Stimulated activated CD8-positive, alpha-beta memory T cell treated with anti-CD3 and anti-CD28 coated beads, Interleukin-7, amount 100 ng/mL, for 1 hour (primary cell): ENCODE measurements at regions not wholly inside any gene's neighbourhood (a gene's known extent, or its start where the extent isn't known, plus 50 kb on each side); places are given as distances from the start of the nearest gene placed in this dataset.

Experiments
- DNase-seq, 2 donors: peaks; one replicate each; pipeline ENCODE4 v3.0.0-alpha.2; 2020; ENCODE audit warnings: low read depth in 2 of 2

DNA sequence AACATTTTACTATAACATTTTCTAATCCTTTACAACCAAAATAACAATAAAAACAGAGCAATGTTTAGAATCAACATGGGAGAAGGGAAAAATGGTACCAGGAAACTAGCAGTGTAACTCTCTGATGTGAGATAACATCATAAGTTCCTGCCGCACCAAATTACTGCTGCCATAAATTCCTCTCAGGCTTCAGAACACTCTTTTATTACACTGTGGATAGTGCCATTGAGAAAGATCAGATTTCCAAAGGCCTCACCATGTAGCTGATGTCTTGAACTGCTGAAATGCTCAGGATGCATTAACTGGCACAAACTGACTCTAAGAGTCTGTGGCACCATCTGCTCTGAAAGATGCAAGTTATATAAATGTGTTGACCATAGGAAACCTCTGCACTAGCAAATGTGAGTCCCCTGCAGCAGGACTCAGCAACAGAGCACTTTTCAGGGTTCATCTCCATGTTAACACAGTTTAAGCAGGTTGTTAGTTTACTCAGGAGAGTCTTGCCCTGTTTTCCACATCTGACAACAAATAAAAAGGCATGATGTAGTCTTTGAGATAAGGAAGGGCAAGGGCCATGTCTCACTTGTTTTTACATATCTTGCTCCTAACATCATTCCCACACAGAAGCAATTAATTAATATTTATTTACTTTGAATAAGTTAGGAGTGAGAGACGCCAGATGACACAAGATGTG lies 218.1 kb downstream of the CETN3 start:
- DNase-seq = no peak

DNA sequence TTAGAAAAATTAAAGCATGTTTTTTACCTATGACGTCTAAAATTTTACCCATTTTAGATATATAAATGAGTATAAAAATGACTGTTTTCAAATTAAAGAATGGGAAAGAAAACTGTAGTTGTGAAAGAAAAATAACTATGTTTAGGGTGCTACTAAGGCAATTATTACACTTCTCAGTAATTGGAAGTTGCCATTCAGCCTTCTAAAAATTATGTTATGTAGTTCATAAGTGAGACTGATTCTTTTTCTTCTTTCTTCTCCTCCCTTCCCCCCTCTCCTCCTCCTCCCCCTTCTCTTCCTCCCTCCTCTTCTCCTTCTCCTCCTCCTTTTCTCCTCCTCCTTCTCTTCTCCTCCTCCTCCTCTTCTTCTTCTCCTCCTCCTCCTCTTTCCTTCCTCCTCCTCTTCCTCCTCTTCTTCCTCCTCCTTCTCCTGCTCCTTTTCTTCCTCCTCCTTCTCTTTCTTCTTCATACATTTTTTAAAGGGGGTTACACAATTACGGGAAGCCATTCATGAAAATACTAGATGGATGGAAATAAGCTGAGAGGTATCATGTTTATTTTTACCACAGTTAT lies 223.6 kb downstream of the CETN3 start:
- DNase-seq = no peak

DNA sequence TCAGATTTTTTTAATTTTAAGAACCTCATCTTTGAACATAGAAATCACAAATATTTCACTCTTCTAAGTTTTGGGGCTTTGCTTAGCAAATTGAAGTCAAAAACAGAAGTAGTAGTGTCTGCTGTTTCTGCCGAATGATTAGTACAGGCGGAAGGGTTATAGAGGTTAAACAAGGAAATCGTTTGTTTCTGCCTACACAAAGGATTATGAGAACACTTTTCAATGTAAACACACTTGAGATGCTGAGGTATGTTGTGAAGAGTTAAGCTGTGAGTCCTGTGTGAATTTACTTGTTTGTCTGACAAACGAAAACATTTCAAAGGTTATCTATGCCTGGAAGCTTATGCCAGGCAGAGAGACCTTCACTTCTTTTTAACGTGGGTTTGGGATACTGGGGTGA lies 224.8 kb downstream of the CETN3 start:
- no peak for DNase-seq

DNA sequence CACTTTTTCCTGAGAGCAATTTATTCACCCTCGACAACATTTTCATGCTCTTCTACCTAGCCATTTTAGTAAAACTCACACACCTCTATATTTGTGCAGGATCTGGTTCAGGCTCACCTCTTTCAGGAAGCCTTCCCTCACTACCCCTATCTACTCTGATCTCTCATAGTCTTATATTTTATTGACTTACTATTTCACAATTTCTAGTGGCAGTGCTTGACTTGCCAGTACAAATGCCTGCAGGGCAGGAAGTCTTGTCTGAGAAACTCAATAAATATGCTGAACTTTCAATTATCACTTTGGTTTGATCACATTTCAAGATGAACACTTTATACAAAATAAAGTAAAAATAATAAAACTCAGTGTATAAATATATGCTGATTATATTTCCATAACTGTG lies 226.8 kb downstream of the CETN3 start:
- DNase-seq = no peak

DNA sequence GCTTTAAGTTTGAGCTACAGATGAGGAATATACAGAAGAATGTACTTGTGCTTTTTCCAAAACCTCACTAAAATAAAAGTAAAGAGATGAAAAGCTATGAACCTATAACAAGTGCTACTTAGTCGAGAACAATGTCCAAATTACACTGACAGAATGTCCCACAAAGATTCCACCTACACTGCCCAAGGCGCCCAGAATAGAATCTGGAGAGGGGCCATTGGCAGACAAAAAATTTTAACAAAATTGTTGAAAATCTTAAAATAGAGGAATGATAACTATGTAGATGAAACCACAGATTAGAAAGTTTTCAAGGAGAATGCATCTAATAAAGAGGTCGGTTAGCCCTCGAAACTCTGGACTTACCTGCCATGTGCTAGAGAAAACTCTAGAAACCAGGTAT lies 235.3 kb downstream of the CETN3 start:
- DNase-seq = no peak

DNA sequence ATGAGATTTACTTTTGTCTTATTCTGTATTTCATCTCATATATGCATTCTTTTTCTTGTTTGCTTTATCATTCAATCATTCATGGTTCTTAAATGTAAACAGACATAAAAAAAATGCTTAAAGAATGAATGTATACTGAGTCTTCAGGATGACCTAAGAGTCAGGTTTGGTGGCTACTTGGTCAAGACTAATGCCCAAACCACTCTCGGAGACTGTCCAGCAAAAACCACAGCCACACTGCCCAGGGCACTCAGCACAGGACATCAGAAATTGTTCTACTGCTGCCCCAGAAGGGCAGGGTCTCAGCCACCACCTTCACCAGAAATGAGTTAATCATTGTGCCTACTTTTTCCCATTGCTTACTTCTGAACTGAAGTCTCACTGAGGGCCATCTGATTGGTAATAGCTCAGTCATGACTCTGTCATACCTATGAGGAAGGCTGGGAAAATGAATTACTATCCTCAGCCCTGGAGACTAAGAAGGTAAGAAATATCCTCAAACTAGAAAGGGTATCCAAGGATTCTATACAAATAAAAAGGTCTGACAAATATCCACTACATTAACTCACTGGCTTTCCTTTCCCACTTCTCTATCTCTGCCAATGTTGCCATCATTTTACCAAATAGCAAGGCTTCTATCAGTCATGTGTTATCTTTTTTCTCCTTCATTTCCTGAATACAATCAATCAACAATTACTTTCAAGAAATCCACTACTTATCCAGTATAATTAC lies 236.1 kb downstream of the CETN3 start:
- no peak for DNase-seq

DNA sequence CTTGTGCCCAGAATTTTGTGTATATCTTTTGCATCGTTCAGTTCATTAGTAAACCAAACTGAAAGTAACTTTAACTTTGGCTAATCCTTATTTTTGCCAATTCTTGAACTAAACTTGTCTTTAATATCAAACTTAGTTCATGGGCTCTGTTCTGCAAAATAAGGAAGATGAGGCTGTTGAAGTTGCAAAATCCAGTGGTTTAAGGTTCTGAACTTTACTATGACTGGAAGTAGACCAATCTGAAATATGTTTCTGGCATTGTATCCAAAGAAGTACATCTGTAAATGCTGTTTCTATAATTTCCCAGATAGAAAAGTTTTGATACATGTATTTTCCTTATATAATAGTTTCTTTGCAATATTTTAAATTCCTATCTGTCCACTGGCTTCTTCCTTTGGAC lies 238.1 kb downstream of the CETN3 start:
- no peak for DNase-seq

DNA sequence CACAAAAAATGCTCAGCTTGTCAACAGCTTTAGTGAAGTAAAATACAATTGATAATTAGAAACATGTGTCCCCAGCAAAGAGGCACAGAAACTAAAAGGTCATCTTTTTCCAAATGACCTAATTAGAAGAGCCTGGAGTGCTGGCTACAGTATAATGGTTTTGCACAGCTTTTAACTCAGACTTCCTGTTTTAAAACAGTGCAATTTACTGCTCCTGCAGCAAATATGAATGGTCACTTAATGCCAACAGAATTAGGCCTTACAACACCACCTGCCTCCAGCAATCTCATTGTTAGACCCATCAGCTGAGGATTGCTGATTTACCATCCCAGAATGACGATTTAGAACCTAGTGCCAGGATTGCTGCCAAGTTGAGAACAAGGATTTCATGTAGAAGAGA lies 239.3 kb downstream of the CETN3 start:
- no peak for DNase-seq

DNA sequence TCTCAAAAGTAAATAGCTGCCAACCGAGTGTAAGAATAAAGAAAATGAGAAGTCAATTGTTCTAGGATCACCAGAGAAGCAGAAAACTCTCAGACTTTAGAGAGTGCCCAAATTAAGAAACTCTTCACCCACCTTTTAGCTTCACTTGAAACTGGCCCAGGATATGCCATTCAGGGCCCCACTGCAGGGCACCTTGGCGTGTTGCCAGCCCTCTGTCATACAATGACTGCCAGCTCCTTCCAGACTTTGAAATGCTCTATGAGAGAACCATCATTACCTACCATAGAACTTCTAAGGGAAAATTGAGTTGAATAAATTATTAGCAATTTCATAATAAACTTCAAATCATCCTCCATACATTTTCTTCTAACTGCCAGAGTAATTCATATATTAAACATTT lies 240.5 kb downstream of the CETN3 start:
- DNase-seq = no peak

DNA sequence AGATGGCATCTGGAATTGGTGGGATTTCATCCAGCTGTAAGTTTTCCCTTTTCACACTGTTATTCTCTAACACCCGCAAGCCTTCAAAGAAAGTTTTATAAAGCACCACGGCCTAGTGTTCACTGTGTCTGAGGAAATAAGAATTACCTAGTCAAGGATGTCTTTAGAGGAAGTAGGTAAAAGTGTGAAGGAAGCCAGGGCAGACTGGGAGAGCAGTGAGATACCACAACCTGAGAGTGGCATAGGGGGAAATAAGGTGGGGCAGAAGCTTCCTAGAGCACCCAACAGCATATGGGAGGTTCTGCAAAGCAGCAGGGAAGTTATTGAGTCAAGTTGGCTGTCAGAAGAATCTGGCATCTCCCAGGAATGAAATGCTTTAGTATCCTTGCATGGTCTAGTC lies 241.2 kb downstream of the CETN3 start:
- no peak for DNase-seq

DNA sequence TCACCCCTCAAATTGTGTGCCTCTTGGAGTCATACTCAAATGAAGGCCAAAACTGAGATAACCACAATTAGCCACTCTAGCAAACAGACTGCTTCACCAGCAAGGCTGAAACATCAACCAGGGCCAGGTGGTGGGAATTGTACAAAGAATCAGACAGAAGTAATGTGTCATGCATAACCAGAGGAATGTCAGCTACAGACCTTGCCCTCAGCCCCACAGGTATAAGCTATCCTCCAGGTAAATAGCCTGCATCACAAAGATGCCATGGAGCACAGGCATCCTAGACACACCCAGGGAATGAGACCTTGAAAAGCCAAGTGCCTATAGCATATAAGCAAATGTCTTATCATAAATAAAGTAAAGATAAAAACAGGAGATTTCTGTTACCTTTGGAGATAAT lies 242.7 kb downstream of the CETN3 start:
- no peak for DNase-seq

DNA sequence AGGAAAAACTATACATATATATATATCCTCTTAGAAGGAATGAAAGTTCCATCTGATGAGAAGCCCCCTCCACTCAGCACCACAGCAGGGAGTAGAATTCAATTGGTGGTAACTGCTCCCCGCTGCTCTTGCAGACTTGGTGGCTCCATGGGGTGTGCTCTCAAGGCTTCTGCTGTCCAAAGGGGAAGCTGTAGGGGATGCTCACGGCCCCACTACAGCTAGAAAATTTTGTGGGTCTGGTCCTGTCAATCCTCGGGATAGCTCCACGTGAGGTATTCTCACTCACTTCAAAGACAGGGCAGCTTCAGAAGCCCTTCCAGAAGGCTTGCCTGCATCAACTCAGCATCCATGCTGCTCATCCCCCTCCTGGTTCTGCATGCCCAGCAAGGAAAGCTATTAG lies 247.2 kb downstream of the CETN3 start:
- no peak for DNase-seq

DNA sequence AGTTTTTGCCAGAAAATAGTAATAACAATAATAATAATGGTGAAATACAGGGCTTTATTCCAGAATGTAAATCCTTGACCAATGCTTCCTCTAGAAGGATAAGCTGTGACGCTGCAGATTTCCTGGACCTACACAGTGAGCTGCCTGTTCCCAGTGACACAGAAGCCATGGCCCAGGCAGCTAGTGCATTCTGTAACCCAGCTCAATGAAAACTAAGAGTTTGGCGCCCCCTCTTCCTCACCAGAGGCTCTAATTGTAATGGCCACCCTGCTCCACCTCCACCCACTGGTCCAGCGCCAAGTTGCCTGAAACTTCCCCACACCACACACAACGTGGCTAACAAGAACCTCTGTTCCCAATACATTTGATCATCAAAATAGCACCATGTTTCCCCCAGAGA lies 248.1 kb downstream of the CETN3 start:
- DNase-seq = no peak

DNA sequence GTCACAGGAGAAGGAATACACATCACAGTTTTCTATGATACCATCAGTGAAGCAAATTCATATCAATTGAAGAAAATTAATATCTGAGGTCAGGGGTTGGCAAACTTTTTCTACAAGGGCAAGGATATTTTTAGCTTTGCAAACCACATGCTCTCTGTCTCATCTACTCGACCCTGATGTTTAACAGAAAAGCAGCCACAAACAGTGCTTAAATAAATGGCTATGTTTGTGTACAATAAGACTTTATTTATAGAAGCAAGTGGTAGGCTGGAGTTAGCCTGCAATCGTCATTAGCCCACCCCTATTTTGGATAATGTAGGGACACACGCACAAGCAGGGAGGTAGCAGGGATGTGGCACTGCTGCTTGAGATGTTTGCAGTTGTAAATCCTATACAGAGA lies 251.4 kb downstream of the CETN3 start:
- DNase-seq = no peak

DNA sequence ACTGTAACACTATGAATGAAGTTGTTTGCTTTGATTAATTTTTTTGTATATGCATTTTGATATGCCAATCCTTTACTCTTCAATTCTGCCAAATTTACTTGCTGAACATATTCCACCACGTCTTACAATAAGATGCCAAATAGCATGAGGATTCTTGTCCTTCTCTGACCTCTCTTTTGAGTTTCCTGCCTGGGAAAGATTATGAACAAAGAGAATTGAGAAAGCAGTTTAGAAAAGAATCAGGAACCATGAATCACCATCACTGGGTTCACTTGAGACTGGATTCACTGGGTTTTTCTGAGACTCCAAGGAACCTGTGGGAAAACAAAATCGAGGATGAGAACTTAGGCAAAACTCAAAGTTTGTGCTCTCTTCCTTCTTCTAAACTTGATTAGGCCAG lies 256.5 kb downstream of the CETN3 start:
- DNase-seq = no peak

DNA sequence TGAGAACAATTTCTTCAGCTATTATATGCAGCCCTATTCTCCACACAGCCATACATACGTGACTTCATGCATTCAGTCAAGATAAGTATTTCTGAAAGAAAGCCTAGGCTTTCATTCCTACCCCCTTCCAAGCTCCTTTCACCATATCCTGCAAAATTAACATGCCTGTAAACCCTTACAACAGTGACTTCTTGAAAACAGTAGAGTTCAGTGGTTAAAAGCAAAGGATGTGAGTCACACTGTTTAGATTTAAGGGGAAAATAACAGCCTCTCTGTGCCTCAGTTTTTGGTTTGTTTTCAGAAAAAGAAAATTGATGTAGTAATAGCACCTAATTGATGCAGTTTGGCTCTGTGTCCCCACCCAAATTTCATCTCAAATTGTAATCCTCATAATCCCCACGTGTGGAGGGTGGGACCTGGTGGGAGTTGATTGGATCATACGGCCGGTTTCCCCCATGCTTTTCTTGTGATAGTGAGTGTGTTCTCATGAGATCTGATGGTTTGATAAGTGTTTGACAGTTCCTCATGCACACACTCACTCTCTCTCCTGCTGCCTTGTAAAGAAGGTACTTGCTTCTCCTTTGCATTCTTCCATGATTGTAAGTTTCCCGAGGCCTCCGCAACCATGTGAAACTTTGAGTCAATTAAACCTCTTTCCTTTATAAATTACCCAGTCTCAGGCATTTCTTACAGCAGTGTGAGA lies 264.8 kb downstream of the CETN3 start:
- DNase-seq = no peak

DNA sequence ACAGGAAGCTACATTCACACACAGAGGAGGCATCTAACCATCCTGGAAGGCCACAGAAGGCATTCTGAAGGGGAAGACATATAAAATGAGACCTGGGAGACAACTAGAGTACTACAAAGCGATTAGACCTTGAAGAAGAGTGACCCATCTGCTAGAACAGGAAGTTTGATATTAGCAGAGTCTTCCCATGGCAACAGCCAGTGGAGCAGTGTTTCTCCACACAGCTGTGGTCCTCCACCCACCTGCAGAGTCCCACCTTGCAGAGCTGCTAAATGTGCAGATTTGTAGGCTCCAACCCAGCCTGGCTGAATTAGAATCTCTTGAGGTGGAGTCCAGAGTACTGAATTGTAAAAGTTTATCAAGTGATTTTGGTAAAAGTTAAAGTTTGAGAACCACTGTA lies 267.0 kb downstream of the CETN3 start:
- DNase-seq = no peak

DNA sequence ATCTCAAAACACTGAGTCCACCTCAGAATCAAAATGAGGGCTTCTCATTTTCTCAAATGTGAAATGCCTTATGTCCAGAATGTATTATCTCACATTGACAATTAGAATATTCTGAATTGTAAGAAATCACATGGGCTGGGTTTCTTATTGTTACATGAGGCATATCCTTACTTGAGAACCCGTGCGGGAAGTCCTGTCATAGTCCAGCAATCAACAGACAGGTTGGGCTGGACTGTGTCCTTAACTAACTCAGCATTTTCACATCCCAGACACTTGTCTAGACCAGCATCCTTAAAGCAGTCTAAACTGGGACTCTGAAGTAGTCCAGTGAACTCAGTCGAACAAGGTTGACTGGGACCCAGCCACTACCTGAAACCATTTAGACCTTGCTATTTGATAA lies 267.6 kb downstream of the CETN3 start:
- no peak for DNase-seq

DNA sequence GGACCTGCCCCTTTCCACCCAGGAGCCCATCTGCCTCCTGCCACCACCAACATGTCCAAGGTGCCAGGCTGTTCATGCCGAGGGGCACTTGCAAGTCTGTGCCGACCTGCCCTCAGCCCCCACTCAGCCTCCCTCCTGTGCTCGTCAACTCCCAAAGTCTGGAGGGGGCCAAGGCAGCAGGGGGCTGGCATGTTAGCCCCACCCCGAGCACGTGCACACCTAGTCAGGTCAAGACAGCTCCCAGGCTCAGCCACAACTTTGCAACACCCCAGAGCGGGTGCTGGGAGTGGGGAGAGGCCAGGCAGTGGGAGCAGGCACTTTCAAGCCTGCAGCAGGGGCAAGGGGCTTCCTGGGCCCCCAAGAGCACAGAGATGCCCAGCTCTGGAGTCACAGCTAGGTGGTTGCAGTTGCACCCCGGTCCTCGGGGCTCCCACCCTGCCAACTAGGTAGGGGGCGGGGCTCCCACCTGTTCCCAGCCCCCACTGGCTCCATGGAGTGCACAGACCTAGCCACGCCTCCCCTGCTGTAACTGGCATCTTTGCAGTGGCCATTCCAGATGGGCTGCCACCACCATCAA lies 272.5 kb downstream of the CETN3 start:
- no peak for DNase-seq

DNA sequence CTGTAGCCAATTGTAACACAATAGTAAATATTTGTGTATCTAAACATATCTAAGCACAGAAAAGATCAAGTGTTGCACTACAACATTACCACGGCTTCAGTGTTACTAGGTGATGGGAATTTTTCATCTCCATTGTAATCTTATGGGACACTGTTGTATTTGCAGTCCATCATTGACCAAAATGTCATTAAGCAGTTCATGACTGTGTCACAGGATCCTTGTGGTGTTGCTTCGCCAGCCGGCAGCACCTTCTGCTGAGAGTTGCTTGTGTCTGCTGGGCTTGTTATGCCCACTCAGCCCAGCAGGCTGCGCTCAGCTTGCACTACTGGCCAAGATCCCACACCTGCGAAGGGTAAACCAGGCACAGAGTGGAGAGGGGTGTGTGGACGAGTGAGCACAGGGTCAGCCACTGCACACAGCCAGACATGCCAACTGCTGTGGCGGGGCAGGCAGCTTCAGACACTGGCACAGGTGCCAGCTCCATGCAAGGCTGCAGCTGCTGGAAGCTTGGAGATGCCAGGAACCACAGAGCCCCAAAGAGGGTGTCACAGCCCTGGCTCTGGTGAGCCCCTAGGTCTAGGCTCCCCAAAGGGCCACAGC lies 273.7 kb downstream of the CETN3 start:
- DNase-seq = no peak

DNA sequence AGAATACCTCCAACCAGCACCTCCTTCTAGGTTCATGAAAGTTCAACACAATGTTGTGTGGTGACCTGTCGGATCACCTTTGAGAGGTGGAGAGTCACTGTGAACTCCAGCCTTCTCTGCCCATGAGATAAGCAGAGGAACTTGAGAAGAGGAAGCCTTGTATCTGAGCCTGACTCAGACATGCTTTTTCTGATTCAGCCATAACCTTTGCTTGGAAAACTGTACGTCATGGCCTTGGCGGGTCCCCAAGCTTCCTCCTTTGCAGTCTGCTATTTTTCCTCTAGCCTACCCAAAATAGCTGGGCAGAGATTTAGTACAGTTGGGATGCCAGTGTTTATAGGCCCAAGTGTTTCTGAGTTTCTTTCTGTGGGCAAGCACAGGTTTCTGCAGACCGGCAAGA lies 274.7 kb downstream of the CETN3 start:
- no peak for DNase-seq

DNA sequence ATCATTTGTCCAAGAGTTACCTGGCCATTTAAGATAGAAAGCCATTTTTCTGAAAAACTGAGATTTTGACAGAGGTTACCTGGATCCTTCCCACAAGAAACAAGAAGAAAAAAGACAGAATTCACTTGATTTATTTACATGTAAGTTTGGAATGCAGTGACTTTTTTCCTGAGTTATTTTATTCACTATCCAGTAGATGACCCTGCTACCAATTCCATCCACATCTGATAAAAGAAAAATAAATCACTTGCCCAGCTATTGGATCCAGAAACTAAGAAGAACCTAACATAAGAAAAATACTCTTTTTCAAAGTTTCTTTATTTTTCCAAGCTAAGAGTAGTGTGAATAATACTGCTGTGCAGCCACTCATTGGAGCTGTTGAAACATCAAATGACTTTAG lies 275.2 kb downstream of the CETN3 start:
- no peak for DNase-seq
